B cell (primary cell): ENCODE measurements at regions not wholly inside any gene's neighbourhood (a gene's known extent, or its start where the extent isn't known, plus 50 kb on each side); places are given as distances from the start of the nearest gene placed in this dataset.

ENCODE experiments used
- ATAC-seq: fragments of 200-7000 bp; cut with Tn5 transposase; one replicate; pipeline ENCODE4 v1.10.0; 2021; ENCODE audit warnings: low read depth, mild to moderate bottlenecking, moderate number of reproducible peaks, moderate library complexity
- CTCF ChIA-PET: fragments of 350-600 bp; sonication (Branson Sonifier 250); formaldehyde crosslinking; loops from one replicate; lab custom pipeline; 2021; ENCODE audit warnings: antibody characterized with exemption, inconsistent platforms; lab: Charles Lee
- POLR2A ChIA-PET: fragments of 350-600 bp; sonication (Branson Sonifier 250); formaldehyde crosslinking; loops from one replicate; lab custom pipeline; 2021; ENCODE audit warnings: antibody characterized with exemption; lab: Charles Lee
- DNase-seq: peaks from one replicate; pipeline ENCODE4 v3.0.0; 2013
- H2AFZ ChIP-seq: 2 replicates; pipeline ENCODE4 v1.6.1; 2012; ENCODE audit warnings: mild to moderate bottlenecking, low read depth, low read length; ENCODE audit not compliant: insufficient read depth, poor library complexity, severe bottlenecking
- H3K27ac ChIP-seq, 2 donors: 1 replicate in 1 of 2; 2 replicates in 1 of 2; pipeline ENCODE4 v1.5.1; 2012 to 2013; ENCODE audit warnings: low read length in 2 of 2, mild to moderate bottlenecking in 2 of 2, moderate library complexity in 1 of 2
- H3K27me3 ChIP-seq, 4 experiments: fragments of 200-600 bp in 1 of 4; sonication (generic) in 1 of 4; replicated peaks in 1 of 4; 1 replicate in 2 of 4; 2 replicates in 2 of 4; pipeline versions ENCODE4 v1.6.1 to v1.7.0; 2013 to 2016; ENCODE audit warnings: low read length in 3 of 4, mild to moderate bottlenecking in 2 of 4, mixed read lengths in 1 of 4, moderate library complexity in 1 of 4; ENCODE audit not compliant: insufficient read depth in 4 of 4, control insufficient read depth in 3 of 4; ENCODE audit errors: control extremely low read depth in 1 of 4
- H3K36me3 ChIP-seq, 2 experiments: replicated peaks in 1 of 2; 1 replicate in 1 of 2; 2 replicates in 1 of 2; pipeline versions ENCODE4 v1.6.1 to v1.7.1; 2013; ENCODE audit warnings: low read length in 1 of 2; ENCODE audit not compliant: insufficient read depth in 2 of 2, control insufficient read depth in 1 of 2; ENCODE audit errors: control extremely low read depth in 1 of 2, extremely low read depth in 1 of 2
- H3K4me1 ChIP-seq, 2 donors: fragments of 200-600 bp in 1 of 2; sonication (generic) in 1 of 2; 1 replicate in 1 of 2; 2 replicates in 1 of 2; pipeline versions ENCODE4 v1.5.1 to v1.6.1; 2013 to 2017; ENCODE audit warnings: low read length in 2 of 2; ENCODE audit not compliant: control insufficient read depth in 2 of 2, insufficient read depth in 2 of 2
- H3K4me2 ChIP-seq: replicated peaks from 2 replicates; pipeline ENCODE3; 2012; ENCODE audit warnings: mild to moderate bottlenecking, low read depth, low read length; ENCODE audit not compliant: poor library complexity, severe bottlenecking
- H3K4me3 ChIP-seq, 5 experiments: fragments of 200-600 bp in 1 of 5; sonication (generic) in 1 of 5; 1 replicate in 3 of 5; 2 replicates in 2 of 5; pipeline versions ENCODE4 v1.5.1 to v1.7.0; 2011 to 2016; ENCODE audit warnings: low read length in 4 of 5, mild to moderate bottlenecking in 4 of 5, low read depth in 2 of 5, control low read depth in 1 of 5, moderate library complexity in 1 of 5; ENCODE audit not compliant: insufficient read depth in 1 of 5; ENCODE audit errors: control extremely low read depth in 1 of 5, extremely low read depth in 1 of 5
- H3K79me2 ChIP-seq: fragments of 200-600 bp; sonication (generic); one replicate; pipeline ENCODE4 v1.6.0; 2016; ENCODE audit warnings: low read length; ENCODE audit not compliant: control insufficient read depth, insufficient read depth
- H3K9ac ChIP-seq: fragments of 200-600 bp; sonication (generic); 2 replicates; pipeline ENCODE4 v1.6.1; 2017; ENCODE audit warnings: mild to moderate bottlenecking, low read length, moderate library complexity
- H3K9me3 ChIP-seq, 3 donors: one replicate each; pipeline versions ENCODE4 v1.6.1 to v1.7.1; 2013; ENCODE audit warnings: low read length in 2 of 3; ENCODE audit not compliant: control insufficient read depth in 2 of 3, insufficient read depth in 1 of 3; ENCODE audit errors: control extremely low read depth in 1 of 3
- H4K20me1 ChIP-seq: 2 replicates; pipeline ENCODE4 v1.6.0; 2012; ENCODE audit warnings: mild to moderate bottlenecking, low read length; ENCODE audit not compliant: insufficient read depth, control insufficient read depth, poor library complexity, severe bottlenecking
- H3K27ac Mint-ChIP-seq: one replicate; pipeline ENCODE4 v1.8.0; 2021; ENCODE audit warnings: mixed read lengths
- H3K27me3 Mint-ChIP-seq: one replicate; pipeline ENCODE4 v1.8.0; 2021; ENCODE audit warnings: mixed read lengths
- H3K4me1 Mint-ChIP-seq: one replicate; pipeline ENCODE4 v1.8.0; 2021; ENCODE audit warnings: mixed read lengths
- H3K4me3 Mint-ChIP-seq: one replicate; pipeline ENCODE4 v1.8.0; 2021; ENCODE audit warnings: mixed read lengths
- H3K9me3 Mint-ChIP-seq: one replicate; pipeline ENCODE4 v1.8.0; 2022; ENCODE audit warnings: mixed read lengths; ENCODE audit not compliant: insufficient read depth
- CTCF ChIP-seq: fragments of 200-600 bp; IDR thresholded peaks from one replicate; pipeline ENCODE4 v1.8.0; 2022; ENCODE audit warnings: antibody characterized with exemption, mild to moderate bottlenecking
- EZH2 ChIP-seq: IDR thresholded peaks from 2 replicates; pipeline ENCODE4 v1.6.1; 2012; ENCODE audit warnings: borderline replicate concordance, low read depth, mild to moderate bottlenecking, moderate library complexity, low read length; ENCODE audit not compliant: insufficient read depth, poor library complexity, severe bottlenecking
- WGBS: methylation state at CpG from one replicate; pipeline ENCODE4 v1.1.5; 2013; ENCODE audit warnings: missing lambda C conversion rate; ENCODE audit not compliant: insufficient coverage; 5-methylcytosine and 5-hydroxymethylcytosine counted together
- intact Hi-C: fragments of 100-400 bp; cut with micrococcal nuclease; formaldehyde crosslinking; loops from one replicate; pipeline ENCODE4 v1.10.0; 2022

- H3K27me3 ChIP-seq, result peaks cover 0 to 2% (median 0%) of the 10 kb centered on the region in 4 experiments
- no peaks in the 10 kb centered on the region for H3K36me3 ChIP-seq
- H3K27me3 Mint-ChIP-seq, result peaks cover 13% of the 10 kb centered on the region
- H3K9me3 ChIP-seq, result no peaks in the 10 kb centered on the region
- no peak overlapping the region for H3K4me3 Mint-ChIP-seq
- TF ChIP-seq CTCF (no peak), EZH2 (no peak)
- no peaks in the 10 kb centered on the region for H3K4me1 ChIP-seq
- DNase-seq (no peak), ATAC-seq (no peak)
- H2AFZ ChIP-seq, result no peak overlapping the region
- no peak overlapping the region for H3K27ac Mint-ChIP-seq
- intact Hi-C loops, result no loop called here
- ChIA-PET POLR2A (no interaction called here), CTCF (no interaction called here)
- H3K9ac ChIP-seq, result no peak overlapping the region
- H4K20me1 ChIP-seq, result no peaks in the 10 kb centered on the region
- H3K79me2 ChIP-seq, result no peaks in the 10 kb centered on the region
- no peak overlapping the region for H3K4me3 ChIP-seq
- no peaks in the 10 kb centered on the region for H3K9me3 Mint-ChIP-seq
- WGBS, result 68% methylated on average over 4 of the region's 4 CpGs
- no peaks in the 10 kb centered on the region for H3K4me1 Mint-ChIP-seq
- H3K4me2 ChIP-seq, result no peak overlapping the region
- no peak overlapping the region for H3K27ac ChIP-seq
Measured at GRCh38 chr16:9307446-9307845, 216.0 kb downstream of the HAPSTR1 start.

GRCh38 chr16:9308356-9308801, 216.9 kb downstream of the HAPSTR1 start:
- ATAC-seq (no peak), DNase-seq (no peak)
- Histone ChIP-seq H3K79me2 (no peaks in the 10 kb centered on the region), H3K4me1 (no peaks in the 10 kb centered on the region), H3K27me3 (peaks cover 0 to 2% (median 0%) of the 10 kb centered on the region in 4 experiments), H3K27ac (no peak overlapping the region), H3K4me3 (no peak overlapping the region), H4K20me1 (no peaks in the 10 kb centered on the region), H2AFZ (no peak overlapping the region), H3K9me3 (no peaks in the 10 kb centered on the region), H3K36me3 (no peaks in the 10 kb centered on the region), H3K9ac (no peak overlapping the region), H3K4me2 (no peak overlapping the region)
- 73% methylated on average over 3 of the region's 8 CpGs for WGBS
- ChIA-PET POLR2A (no interaction called here), CTCF (no interaction called here)
- H3K27me3 Mint-ChIP-seq, result peaks cover 13% of the 10 kb centered on the region
- H3K4me1 Mint-ChIP-seq, result no peaks in the 10 kb centered on the region
- no peak for TF ChIP-seq CTCF
- no peak for TF ChIP-seq EZH2
- intact Hi-C loops, result no loop called here
- no peaks in the 10 kb centered on the region for H3K9me3 Mint-ChIP-seq
- H3K4me3 Mint-ChIP-seq, result no peak overlapping the region
- no peak overlapping the region for H3K27ac Mint-ChIP-seq
